DMS 273 treated with DMSO at 0.1 percent for 48 hours (cell line): ENCODE measurements at regions not wholly inside any gene's neighbourhood (a gene's known extent, or its start where the extent isn't known, plus 50 kb on each side); places are given as distances from the start of the nearest gene placed in this dataset.

Experiments used
- DNase-seq: peaks from one replicate; lab custom pipeline; 2025; lab: John Stamatoyannopoulos, UW

DNA sequence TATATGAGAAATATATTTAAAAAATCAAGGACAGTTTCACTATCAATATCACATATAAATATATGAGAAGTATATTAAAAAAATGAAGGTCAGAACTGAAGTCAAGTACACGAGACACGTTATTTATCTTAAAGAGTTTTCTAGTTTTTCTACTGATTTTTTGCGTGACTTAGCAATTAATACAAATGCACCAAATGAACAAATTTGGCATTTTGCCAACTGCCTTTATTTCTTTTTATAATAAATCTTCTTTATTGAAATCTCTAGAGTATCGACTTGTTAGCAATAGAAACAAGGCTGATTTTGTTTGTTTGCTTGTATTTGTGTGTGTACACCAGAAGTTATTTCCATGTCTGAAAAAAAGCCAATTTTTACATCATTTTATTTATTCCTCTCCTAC lies 1684.7 kb upstream of the RAG2 start:
- DNase-seq, result no peak

DNA sequence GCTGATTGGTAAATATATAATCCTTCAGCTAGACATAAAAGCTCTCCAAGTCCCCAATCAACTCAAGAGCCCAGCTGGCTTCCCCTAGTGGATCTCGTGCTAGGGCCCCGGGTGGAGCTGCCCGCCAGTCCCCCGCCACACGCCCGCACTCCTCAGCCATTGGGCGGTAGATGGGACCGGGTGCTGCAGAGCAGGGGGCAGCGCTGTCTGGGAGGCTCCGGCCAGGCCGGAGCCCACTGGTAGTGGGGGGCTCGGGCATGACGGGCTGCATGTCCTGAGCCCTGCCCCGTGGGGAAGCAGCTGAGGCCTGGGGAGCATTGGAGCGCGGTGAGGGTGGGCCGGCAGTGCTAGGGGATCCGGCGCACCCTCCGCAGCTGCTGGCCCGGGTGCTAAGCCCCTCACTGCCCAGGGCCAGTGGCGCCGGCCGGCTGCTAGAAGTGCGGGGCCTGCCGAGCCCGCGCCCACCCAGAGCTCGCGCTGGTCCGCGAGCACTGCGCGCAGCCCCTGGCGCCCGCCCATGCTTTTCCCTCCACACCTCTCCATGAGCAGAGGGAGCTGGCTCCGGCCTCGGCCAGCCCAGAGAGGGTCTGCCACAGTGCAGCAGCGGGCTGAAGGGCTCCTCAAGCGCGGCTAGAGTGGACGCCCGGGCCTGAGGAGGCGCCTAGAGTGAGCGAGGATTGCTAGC lies 1680.6 kb upstream of the RAG2 start:
- DNase-seq, result no peak

DNA sequence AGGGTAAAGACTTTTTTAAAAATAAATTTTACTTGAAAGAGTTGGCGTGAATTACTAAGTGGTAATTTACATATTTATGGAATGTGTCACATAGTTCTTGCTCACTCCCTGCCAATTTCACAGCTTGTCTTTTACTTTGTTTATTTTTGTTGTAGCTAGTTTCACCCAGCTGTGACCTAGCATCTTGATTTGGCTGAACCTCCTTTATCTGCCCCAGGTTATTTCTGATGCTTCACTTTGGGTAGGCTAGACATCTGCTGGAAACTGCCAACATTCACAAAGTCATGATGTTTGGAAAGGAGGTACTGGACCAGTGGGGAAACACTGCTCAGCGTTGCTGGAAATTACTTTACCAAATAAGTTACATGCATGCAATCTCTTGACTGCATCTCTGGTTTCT lies 1676.0 kb upstream of the RAG2 start:
- DNase-seq, result no peak

DNA sequence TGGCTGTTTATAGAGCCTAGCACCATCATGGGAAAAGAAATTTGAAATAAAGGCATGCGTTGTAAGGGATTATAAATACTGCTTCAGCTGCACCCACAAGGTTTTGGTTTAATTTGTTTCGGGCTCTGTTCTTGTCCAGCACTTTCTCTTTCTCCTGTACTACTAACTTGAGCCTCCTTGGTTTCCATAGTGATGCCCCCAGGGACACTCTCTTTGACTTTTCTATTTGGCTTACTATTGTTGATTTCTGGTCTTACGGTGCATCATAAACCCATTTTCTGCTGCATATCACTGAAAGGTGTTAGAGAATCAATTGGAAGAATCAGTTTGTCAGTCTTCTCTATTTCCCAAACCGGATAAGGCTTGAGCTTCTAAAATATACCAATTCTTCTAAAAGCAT lies 1674.3 kb upstream of the RAG2 start:
- DNase-seq, result no peak

DNA sequence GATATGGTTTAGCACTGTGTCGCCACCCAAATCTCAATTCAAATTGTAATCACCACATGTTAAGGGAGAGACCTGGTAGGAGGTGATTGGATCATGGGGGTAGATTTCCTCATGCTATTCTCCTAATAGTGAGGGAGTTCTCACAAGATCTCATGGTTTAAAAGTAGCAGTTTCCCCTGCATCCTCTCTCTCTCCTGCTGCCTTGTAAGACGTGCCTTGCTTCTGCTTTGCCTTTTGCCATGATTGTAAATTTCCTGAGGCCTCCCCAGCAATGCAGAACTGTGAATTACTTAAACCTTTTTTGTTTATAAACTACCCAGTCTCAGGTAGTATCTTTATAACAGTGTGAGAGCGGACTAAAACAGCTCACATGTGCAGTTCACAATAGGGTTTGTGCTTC lies 1668.7 kb upstream of the RAG2 start:
- no peak for DNase-seq

DNA sequence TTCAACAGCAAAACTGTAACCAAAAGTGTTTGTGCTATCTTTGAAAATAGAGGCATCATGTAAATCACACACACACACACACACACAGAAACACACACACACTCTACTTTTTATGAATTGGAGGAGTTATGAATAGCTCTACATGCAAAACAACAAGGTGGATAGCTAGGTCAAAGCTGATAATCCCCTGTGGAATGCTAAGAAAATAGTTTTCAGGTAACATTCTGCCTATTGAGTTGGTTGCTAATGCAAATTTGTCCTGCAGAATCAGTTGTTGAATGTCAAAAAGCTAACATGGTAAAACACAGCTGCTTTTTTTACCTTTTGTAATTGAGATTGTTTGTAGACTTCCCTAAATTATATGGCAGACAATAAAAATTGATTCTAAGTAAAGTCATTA lies 1658.4 kb upstream of the RAG2 start:
- no peak for DNase-seq

DNA sequence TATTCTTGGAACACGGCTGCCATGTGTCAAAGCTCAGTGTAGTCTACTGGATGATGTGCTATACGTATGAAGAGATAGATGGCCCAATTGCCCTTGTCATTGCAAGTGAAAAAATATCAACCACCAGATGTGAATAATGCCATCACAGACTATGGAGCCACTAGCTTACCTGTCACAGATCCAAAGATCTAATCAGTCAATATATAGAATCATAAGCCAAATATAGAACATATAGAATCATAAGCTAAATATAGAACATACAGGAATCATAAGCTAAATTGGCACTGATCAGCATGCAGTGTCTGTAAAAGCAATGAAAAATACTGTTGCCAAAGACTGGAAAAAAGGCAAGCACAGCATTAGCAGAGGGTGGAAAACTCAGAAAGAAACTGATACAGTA lies 1656.9 kb upstream of the RAG2 start:
- no peak for DNase-seq

DNA sequence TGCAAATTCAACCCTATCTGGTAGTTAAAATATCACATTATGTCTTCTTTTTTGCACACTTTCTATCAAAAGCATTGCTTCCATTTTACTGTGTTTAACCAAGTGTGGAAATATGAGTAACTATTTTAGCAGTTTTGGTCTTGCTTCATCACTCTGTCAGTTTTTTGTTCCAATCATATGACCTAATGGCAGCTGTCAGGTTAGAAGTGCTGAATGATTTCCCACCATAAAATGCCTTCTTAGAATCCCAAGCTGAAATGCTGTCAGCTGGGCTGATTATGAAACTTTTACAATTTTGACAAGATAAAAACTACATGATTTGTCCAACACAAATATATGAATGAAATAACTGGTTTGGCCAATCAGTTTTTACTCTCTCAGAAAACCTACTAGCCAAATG lies 1654.6 kb upstream of the RAG2 start:
- DNase-seq, result no peak

DNA sequence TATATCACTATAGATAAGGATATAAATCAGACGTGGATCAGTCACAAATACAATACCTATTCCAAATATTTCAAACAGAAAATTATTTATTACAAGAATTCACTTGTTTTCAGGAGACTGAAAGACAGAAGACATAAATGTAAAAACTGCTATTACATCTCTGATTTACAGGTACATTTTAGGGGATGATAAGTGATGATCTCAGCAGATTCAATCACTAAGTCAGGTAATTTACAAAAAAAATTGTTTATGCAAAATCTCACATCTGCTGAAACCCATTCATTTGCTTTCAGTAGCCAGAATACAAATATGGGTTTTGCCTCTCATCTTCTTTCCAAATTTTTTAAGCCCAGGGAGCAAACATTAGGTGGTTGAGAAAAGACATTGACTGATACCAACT lies 1648.4 kb upstream of the RAG2 start:
- no peak for DNase-seq

DNA sequence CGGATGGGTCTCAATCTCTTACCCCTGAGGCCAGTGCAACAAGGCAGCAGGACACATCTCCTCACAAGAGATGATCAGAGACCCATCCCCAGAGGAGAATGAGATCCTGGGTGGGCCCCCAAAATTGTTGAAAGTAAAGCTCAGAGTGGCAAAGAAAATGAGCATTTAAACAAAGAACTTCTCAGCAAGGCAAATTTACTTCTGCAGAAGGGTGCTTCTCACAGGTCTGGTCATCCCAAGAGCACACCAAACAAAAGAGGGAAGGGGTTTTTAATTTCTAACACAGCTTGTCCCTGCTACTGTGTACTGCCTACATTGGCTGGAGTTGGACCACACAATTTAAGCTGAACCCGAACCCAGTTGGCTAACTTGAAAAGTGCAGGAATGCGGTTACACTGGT lies 1628.6 kb upstream of the RAG2 start:
- no peak for DNase-seq

DNA sequence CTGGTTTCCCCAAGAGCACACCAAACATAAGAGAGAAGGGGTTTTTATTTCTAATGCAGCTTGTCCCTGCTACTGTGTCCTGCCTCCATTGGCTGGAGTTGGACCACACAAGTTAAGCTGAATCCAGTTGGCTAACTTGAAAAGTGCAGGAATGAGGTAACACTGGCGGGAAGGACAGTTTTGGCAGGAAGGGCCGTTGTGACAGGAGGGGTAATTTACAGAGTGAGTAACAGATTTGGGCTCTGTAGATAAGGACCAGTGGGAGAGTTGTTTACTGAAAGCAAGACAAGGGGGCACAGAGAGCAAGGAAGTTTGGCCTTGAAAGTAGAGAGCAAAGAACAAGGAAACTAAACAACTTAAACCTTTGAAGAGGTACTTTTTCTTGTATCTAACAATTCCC lies 1623.3 kb upstream of the RAG2 start:
- DNase-seq, result no peak

DNA sequence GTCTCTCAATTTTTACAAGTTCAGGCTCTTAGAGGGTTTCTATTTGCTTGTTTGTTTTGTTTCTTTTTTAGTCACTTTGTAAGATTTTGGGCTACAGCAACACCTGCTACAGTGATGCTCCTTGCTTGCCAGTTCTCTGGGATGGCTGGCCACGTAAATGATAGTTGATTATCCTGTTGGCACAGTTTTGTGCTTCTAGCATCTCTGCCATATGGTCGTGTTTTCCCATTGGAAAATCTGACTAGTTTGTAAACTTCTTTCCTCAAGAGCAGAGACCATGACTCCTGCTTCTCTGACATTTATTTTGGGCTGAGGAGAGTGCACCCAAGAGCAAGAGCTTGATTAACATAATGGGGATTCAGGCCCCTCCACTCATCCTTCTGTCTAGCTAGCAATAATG lies 1621.6 kb upstream of the RAG2 start:
- no peak for DNase-seq

DNA sequence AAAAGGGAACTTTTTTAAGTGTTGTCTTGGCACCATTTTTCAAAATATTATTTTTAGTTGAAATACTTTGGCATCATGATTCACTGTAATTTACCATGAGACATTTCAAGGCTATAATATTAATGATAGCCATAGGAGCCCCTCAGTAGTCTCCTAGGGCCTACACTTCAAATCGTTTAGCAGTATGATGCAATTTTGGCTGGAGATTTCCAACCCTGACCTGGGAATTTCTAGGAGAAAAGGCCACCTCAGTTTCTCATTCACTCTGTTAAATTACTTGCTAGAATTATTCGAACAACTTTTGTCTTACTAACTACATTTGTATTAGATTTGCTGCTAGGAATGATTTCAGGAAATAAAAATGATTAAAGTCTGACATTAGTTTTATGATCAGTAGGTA lies 1610.9 kb upstream of the RAG2 start:
- DNase-seq, result no peak

DNA sequence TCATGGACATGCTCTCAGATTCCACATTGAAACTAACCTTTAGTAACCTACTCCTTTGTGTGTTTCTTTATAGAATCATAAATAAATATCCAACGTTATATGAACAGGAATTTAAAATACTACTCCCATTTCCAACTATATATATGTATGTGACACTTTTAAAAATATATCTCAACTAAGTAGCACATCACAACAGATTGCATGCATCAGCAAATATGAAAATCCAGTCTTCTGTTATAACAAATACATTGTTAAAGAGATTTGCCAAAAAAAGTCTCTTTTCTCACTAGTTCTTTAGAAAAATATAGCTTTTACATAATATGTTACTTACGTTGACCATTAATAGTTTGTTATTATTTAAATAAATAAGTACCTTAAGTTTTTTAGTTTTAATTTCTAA lies 1608.6 kb upstream of the RAG2 start:
- DNase-seq, result no peak

DNA sequence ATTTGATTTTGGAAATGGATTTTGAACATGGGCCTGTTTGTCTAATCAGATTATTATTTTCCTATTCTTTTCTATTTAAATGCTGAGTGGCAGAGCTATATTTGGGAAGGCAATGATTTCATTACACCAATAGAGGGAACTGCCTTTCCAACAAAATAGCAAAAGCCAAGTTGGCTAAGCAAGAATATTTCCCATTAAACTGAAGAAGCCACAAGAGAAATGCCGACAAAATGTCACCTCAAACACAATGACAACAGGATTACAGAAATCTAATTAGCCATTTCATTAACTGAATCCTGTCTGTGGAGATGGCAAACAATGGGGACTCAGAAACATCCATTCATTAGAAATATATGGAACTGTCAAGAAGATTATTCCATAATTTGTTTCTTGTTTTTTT lies 1593.1 kb upstream of the RAG2 start:
- no peak for DNase-seq

DNA sequence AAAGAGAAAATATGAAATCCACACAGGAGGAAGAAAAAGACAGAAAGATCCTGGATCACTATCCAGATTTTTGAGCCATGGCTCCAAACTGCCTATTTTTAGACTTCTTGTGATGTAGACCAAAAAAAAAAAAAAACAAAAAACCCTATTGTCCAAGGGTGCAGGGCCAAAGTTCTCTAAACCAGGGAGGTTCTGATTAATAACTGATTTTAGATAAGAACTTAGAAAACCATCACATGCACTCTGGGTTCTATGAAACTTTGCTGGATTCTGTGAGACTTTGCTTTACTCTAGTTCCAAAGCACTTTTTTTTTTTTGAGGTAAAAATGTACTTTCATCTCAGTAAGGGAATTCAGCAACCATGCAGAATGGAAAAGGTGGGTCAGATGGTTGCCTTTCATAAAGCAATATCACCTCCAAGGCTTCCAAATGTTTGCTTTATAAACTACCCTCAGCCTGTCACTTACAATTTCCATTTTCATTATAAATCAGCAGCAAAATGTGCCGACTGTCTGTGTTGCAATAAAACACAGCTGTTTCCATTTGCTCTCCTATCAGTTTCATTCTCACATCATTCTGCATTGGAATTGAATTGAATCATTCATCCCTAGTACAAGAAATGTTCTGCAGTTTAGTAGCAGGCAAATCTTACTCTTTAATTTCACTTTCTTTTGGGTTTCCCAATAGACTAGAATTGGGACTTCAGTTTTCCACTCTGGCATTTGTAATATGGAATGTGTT lies 1584.3 kb upstream of the RAG2 start:
- DNase-seq, result no peak

DNA sequence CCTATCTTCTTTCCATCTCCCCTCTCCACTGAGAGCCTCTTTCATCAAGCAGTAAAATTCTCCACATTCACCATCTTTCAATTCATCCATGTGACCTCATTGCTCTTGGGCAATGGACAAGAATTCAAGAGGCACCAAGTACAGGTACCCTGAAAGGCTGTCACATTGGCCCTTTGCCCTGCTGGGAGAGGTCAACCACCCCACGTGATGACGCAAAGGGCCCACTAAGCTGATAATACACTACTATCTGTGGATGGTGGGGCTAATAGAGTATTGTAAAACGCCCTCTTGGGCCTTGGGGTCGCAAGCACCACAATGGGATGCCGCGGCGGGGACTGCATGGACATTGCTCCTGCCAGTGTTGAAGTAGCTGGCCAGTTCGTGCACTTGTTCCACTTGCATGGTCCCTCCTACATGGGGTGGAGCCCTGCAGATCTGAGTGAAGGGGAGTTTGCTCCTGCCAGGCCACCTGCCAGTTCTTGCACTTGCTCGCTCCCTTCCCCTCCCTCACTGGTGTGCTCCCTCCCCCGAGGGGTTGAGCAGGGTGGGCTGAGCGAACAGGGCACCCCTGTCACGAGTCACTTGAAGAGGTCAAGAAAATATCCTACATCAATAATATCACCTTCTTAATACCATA lies 1578.8 kb upstream of the RAG2 start:
- no peak for DNase-seq

DNA sequence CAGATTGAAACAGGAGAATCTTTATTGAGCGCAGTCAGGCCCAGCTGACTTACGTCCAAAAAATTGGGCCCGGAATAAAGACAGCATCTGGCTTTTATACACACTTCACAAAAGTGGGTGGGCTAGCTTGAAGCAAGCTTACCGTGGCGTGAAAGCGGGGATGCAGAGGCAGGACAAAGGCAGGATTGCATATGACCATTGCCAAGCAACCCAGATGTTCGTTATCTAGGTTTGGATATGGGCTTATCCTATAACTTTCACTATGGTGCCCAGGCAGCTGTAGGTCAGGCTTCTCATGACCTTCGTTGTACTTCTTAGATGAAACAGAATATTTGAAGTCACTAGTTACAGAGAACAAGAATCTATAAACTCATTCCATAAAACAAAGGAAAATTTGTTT lies 1575.6 kb upstream of the RAG2 start:
- DNase-seq, result no peak

DNA sequence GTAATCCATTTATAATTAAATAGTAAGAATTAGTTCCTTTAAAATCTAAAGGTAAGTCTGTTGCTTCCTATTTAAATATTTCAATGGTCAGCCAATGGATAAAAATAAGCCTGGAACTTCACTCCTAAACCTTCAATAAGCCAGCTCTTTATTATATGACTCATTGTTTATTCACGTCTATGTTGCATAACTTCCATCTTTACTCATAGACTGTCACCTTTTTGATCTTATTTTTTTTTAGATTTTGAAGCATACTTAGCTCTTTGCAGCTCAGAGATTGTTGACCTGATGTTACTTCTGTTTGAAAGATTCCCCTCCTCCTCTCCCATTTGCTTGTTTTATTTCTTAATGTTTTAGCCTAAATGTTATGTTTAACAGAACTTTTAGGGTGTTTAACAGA lies 1571.2 kb upstream of the RAG2 start:
- DNase-seq, result no peak

DNA sequence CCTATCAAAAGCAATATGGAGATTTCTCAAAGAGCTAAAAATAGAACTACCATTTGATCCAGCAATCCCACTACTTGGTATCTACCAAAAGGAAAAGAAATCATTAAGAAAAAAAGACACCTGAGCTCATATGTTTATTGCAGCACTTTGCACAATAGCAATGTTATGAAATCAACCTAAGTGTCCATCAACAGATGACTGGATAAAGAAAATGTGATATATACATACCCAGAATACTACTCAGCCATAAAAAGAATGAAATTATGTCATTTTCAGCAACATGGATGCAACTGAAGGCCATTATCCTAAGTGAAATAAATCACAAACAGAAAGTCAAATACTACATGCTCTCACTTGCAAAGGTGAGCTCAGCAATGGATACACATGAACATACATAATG lies 1565.5 kb upstream of the RAG2 start:
- DNase-seq, result no peak

DNA sequence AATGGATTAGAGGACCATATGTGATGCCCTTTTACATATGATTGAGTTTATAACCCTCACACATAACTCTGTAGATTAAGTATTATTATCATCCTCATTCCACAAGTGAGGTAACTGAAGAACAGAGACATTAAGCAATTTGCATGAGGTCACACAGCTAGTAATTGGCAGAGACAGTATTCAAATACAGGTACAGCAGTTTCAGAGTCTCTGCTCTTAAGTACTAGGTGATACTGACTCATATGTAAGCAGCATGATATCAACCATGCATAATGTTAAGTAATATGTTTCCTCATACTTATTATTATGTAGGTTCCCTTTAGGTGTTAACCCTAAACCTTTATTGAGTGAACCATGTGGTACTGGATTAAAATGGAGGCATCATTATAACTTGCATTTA lies 1562.4 kb upstream of the RAG2 start:
- no peak for DNase-seq

DNA sequence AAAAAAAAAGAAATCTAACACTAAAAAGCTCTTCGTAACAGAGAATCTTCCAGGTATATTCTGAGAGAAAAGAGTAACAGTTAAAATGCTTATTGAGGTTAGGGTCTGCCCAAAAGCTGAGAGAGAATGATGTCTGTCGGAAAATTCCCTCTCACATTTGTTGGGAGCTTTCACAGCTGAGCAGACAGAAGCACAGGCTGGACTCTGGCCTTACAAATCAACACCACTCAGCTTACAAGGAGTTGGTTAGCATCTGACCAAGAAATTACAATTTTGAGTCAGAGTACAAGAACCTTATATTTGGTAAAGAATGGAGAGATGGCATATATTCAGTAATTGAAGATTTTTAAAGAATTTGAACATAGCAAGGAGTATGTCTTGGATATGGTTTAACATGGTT lies 1561.0 kb upstream of the RAG2 start:
- no peak for DNase-seq

DNA sequence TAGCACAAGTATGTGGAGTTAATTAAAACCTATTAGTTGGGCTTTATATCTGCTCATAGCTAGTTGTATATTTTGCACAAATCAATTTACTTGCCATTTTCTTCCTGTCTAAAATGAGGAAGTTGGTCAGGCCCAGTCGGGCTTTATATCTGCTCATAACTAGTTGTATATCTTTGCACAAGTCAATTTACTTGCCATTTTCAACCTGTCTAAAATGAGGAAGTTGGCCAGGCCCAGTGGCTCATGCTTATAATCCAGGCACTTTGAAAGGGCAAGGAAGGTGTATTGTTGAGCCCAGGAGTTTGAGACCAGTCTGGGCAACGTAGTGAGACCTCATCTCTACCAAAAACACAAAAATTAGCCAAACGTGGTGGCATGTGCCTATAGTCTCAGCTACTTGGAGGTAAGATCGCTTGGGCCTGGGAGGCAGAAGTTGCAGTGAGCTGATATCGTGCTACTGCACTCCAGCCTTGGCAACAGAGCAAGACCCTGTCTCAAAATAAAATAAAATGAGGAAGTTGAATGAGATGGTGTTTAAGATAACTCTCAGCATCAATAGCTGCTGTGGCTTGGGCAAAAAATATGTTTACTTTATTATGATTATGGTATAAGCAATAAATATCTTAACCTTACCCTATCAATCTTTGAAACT lies 1558.6 kb upstream of the RAG2 start:
- no peak for DNase-seq
